Neuron (in vitro differentiated cells): ENCODE measurements at regions not wholly inside any gene's neighbourhood (a gene's known extent, or its start where the extent isn't known, plus 50 kb on each side); places are given as distances from the start of the nearest gene placed in this dataset.

Experiments used
- H2AFZ ChIP-seq: one replicate; pipeline ENCODE4 v1.6.1; 2013; ENCODE audit warnings: low read depth, mild to moderate bottlenecking, inconsistent platforms, low read length, moderate library complexity
- H3K27me3 ChIP-seq: one replicate; pipeline ENCODE4 v1.6.1; 2013; ENCODE audit warnings: low read length; ENCODE audit not compliant: insufficient read depth
- H3K36me3 ChIP-seq: one replicate; pipeline ENCODE4 v1.6.1; 2013; ENCODE audit warnings: low read length; ENCODE audit not compliant: insufficient read depth
- H3K4me1 ChIP-seq: one replicate; pipeline ENCODE4 v1.6.1; 2013; ENCODE audit warnings: low read length; ENCODE audit not compliant: insufficient read depth
- H3K4me3 ChIP-seq: 2 replicates; pipeline ENCODE4 v1.5.1; 2013; ENCODE audit warnings: mild to moderate bottlenecking, low read length, moderate library complexity
- H3K9me3 ChIP-seq: one replicate; pipeline ENCODE4 v1.6.1; 2013; ENCODE audit warnings: low read length

DNA sequence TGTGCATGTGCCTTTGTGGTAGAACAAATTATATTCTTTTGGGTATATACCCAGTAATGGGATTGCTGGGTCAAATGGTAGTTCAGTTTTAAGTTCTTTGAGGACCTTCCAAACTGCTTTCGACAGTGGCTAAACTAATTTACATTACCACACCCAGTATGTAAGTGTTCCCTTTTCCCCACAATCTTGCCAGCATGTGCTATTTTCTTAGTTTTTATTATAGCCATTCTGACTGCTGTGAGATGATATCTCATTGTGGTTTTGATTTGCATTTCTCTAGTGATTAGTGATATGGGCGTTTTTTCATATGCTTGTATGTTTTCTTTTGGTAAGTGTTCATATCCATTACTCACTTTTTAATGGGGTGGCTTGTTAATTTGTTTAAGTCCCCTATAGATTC is 251.6 kb upstream of the DEFB112 start:
- Histone ChIP-seq H3K9me3 (no peaks in the 10 kb centered on the region), H3K4me3 (no peak overlapping the region), H2AFZ (no peak overlapping the region), H3K4me1 (no peaks in the 10 kb centered on the region), H3K27me3 (no peaks in the 10 kb centered on the region), H3K36me3 (no peaks in the 10 kb centered on the region)

DNA sequence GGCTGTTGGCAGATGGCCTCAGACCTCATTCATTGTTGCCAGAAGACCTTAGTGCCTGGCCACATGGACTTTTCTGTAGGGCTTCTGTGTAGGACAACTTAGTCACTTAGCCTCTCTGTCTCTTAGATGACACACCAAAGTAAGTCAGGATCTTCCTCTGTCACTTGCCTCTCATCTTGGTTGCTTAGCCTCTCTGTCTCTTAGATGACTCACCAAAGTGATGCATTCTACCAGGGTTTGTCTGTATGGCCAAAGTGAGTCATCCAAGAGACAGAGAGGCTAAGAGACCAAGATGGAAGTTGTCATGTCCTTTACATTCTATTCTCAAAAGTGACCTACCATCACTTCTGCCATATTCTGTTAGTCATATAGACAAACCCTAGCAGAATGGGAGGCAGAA is 255.9 kb upstream of the DEFB112 start:
- Histone ChIP-seq H3K27me3 (no peaks in the 10 kb centered on the region), H3K4me3 (no peak overlapping the region), H3K4me1 (no peaks in the 10 kb centered on the region), H2AFZ (no peak overlapping the region), H3K36me3 (no peaks in the 10 kb centered on the region), H3K9me3 (no peaks in the 10 kb centered on the region)

DNA sequence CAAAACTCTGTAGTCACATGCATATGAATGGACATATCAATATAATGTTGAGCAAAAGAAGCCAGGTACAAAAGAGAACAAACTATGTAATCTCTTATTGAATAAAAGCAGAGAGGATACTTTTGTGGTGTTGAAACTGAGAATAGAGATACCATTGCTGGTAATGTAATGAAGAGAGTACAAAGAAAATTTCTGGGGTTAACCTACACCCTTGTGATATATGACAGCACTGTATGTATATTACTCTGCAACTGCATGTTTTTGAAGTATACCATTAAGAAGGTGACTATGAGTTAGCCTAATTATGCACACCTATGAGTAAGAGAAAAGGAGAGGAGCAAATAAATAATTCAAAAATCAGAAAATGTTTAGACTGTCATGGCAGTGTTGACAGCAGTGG is 268.8 kb upstream of the DEFB112 start:
- H2AFZ ChIP-seq, result no peak overlapping the region
- no peaks in the 10 kb centered on the region for H3K27me3 ChIP-seq
- no peaks in the 10 kb centered on the region for H3K9me3 ChIP-seq
- H3K4me1 ChIP-seq, result no peaks in the 10 kb centered on the region
- H3K36me3 ChIP-seq, result no peaks in the 10 kb centered on the region
- no peak overlapping the region for H3K4me3 ChIP-seq

DNA sequence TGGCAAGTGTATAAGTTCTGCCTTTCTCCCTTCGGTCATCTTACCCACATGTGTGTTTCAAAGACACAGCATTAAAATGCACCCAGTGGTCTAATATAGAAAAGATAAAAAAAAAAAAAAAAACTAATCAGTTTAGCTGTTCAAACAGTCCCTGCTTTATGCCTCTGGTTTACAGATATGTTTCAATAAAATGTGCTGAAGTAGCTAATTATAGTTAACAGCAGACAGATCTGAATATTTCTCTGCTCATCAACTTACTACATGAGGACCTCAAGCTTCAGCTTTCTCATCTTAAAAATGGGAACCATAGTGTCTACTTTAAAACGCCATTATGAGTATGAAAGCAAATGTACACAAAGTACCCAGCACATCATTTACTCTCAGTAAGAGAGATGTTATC is 280.6 kb upstream of the DEFB112 start:
- H3K4me1 ChIP-seq, result no peaks in the 10 kb centered on the region
- H3K27me3 ChIP-seq, result no peaks in the 10 kb centered on the region
- no peak overlapping the region for H2AFZ ChIP-seq
- H3K36me3 ChIP-seq, result no peaks in the 10 kb centered on the region
- no peaks in the 10 kb centered on the region for H3K9me3 ChIP-seq
- H3K4me3 ChIP-seq, result no peak overlapping the region

DNA sequence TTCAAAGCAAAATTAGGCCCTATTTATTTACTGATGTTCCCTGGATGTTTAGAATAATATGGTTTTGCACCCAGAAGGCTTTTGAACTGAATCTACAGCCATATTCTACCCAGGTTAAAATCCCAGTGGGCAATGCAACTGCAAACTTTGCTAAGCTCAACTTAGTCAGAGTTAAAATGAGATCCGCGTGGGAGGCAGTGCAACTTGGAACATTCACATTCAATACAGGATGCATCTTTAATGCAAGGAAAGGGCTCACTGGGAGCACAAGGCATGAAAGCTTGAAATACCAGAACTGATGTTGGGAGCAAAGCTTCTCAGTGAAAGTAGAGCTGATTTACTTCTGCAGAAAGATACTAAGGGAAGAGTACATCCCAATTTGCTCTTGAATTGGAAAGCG is 281.2 kb upstream of the DEFB112 start:
- Histone ChIP-seq H3K4me1 (no peaks in the 10 kb centered on the region), H2AFZ (no peak overlapping the region), H3K27me3 (no peaks in the 10 kb centered on the region), H3K36me3 (no peaks in the 10 kb centered on the region), H3K4me3 (no peak overlapping the region), H3K9me3 (no peaks in the 10 kb centered on the region)

DNA sequence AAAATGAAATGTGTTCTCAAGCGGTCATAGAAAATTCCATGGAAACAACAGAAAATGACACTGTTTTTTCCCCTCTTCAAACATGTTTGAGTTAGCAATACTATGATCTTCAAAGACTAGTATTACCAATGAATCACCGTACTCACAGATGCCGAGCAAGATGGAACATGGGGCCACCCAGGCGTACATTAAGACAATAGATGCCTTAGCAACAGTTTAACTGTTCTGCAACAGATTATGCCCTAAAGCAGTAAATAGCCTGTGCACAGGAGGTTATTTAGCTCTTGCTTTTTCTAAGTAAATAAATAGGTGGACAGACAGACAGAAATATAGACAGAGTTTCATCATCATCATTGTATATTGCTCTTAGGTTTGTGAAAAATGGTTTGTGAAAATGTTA is 284.0 kb upstream of the DEFB112 start:
- H3K27me3 ChIP-seq, result no peaks in the 10 kb centered on the region
- H3K4me1 ChIP-seq, result no peaks in the 10 kb centered on the region
- no peak overlapping the region for H3K4me3 ChIP-seq
- no peak overlapping the region for H2AFZ ChIP-seq
- H3K36me3 ChIP-seq, result no peaks in the 10 kb centered on the region
- H3K9me3 ChIP-seq, result no peaks in the 10 kb centered on the region

DNA sequence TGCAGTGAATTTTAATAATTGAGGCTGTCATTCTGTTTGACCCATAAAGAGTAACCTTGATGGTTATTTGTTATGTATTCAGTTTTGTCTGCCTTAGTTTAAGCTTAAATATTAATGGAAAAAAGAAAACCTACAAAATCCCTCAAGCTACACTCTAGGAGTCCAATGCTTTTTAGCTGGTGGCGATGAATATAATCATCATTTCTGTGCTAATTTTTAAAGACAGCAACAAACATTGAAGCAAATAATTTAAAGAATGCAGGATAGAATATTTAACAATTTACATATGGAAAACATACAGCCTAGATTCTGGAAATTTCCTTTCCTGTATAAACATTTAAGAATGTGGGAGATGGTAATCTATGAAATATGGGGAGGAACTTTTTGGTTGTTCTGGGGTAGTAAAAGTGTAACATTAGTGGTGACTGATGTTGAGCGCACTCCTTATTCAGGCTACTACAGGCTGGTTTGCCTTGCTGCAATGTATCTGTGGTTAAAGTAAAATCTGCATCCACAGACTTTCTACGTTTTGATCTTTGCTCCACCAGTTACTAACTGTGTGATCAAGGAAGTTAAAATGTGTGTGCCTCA is 287.9 kb upstream of the DEFB112 start:
- no peaks in the 10 kb centered on the region for H3K9me3 ChIP-seq
- no peaks in the 10 kb centered on the region for H3K27me3 ChIP-seq
- H3K4me3 ChIP-seq, result no peak overlapping the region
- H3K4me1 ChIP-seq, result no peaks in the 10 kb centered on the region
- no peak overlapping the region for H2AFZ ChIP-seq
- H3K36me3 ChIP-seq, result no peaks in the 10 kb centered on the region

DNA sequence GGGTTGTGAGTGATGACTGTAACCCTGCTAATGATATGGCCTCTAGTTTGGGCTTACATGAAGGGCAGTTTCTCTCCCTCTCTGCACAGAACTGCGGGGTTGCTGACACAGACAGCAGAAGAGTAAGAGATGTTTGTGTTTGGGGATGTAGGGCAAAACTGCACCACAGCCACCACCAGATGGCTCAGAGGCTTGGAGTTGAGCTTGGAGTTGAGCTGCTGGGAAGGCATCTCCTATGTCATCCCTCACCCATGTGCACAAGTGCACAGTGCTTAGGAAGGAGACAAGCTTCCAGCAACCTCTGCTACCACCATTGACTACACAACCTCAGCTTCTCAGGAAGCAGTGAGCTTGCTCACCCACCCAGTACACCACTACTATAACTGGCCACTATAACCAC is 303.9 kb upstream of the DEFB112 start:
- Histone ChIP-seq H3K4me1 (no peaks in the 10 kb centered on the region), H3K36me3 (no peaks in the 10 kb centered on the region), H3K27me3 (no peaks in the 10 kb centered on the region), H2AFZ (no peak overlapping the region), H3K9me3 (no peaks in the 10 kb centered on the region), H3K4me3 (no peak overlapping the region)

DNA sequence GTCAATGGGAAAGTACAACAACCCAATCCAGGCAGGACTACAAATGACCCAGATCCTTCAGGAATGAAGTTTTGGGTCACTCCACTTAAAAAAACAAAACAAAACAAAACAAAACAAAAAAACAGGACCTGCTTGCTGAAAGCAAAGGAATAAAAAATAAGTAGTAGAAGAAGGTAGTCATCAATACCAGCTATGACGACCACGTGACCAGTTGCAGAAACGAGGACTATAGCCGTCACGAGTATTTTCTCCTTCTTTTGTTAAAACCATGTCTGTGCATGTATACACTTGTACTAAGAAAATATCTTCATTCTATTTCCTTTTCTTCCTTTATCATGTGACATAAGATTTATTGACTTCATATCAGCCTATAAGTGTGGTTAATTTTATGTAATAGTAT is 308.4 kb upstream of the DEFB112 start:
- no peaks in the 10 kb centered on the region for H3K4me1 ChIP-seq
- no peak overlapping the region for H3K4me3 ChIP-seq
- H2AFZ ChIP-seq, result no peak overlapping the region
- no peaks in the 10 kb centered on the region for H3K9me3 ChIP-seq
- H3K36me3 ChIP-seq, result no peaks in the 10 kb centered on the region
- H3K27me3 ChIP-seq, result no peaks in the 10 kb centered on the region

DNA sequence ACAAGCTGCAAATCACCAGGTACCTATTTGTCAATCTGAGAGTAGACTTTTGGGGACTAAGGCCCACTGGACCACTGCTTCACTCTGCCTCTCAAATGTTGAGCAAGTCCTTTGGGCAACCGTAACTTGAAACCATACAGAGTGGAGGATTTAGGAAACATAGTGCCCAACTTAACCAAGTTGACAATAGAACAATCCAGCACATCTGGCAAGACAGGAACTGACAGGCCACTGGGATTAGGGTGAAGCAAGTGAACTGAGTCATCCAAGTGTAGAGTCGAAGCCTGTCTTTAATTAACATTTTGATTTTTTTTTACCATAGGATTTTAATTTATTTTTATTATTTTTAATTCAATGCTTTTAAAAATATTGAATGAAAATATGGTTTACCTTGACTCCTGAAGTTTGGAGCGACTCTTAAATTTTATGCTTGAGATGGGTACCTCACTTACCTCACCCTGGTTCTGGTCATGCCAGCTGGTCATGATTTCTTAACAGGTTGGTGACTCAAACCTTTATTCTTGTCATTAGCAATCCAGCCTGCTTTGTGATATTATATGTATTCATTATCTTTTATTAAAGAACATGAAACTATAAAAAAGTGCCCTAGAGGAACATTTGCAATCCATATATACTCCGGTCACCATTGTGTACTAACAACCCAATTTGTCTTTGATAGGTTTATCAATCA is 312.1 kb upstream of the DEFB112 start:
- H3K4me1 ChIP-seq, result no peaks in the 10 kb centered on the region
- no peak overlapping the region for H3K4me3 ChIP-seq
- no peaks in the 10 kb centered on the region for H3K27me3 ChIP-seq
- H3K36me3 ChIP-seq, result no peaks in the 10 kb centered on the region
- no peak overlapping the region for H2AFZ ChIP-seq
- H3K9me3 ChIP-seq, result no peaks in the 10 kb centered on the region

DNA sequence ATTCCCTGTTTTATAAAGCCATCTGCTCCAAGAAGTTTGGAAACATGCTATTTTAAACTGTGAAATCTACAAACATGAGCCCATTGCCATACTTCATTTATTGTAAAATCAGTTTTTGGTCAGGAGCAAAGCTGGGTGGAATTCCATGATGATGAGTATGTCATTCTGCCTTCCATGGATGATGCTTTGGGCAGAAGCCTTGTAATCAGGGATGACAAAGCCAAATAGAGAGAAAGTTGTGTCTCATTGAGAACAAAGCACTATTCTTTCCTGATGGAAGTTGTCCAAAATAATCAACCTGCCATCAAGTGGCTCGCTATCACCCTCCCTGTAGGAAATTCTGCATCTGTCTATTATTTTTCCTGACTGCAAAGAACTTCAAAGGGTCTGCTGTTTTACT is 313.0 kb upstream of the DEFB112 start:
- Histone ChIP-seq H3K9me3 (no peaks in the 10 kb centered on the region), H3K4me3 (no peak overlapping the region), H3K4me1 (no peaks in the 10 kb centered on the region), H3K27me3 (no peaks in the 10 kb centered on the region), H2AFZ (no peak overlapping the region), H3K36me3 (no peaks in the 10 kb centered on the region)

DNA sequence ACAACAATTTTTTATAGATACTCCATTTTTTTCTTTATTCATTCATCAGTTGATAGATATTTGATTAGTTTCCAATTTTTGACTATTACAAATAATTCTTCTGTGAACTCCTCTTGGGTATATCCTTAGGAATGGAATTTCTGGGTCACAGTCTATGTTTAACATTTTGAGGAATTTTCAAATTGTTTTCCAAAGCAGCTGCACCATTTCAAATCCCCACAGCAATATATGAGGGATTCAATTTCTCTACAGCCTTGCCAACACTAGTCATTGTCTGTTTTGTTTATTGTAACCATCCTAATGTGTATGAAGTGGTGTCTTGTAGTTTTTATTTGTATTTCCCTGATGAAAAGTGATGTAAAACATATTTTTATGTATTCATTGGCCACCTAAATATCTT is 320.3 kb upstream of the DEFB112 start:
- Histone ChIP-seq H3K4me1 (no peaks in the 10 kb centered on the region), H3K9me3 (no peaks in the 10 kb centered on the region), H3K27me3 (no peaks in the 10 kb centered on the region), H2AFZ (no peak overlapping the region), H3K36me3 (no peaks in the 10 kb centered on the region), H3K4me3 (no peak overlapping the region)

DNA sequence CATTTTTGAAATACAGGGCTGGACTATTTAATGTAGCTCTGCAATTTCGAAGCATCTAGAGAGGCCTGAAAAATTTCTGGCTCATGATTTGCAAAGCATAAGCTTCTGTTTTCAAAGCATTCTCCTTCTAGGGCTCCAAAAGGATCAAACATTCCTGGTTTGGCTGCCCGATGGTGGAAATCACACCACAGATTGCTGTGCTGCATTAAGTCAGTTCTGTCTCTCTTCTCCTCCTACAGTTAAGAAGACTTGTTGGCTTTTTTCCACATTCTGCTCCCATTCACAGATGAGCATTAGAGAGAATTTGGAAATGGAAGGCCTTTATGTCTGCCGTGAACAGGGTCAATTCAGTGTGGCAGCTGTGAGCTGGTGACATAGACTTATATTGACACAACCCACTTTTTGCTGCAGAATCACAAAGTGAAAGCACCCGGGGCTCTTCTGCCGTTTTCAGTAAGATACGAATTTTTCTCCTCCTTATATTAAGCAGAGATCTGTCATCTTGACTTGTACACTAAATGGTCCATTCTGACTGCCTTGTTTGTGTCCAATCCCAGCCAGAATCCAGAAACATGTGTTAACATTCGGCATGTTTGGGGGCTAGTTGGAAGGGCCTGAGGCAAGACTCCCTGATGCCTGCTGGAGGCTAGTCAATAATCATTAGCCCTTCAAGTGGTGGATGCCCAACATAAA is 330.8 kb upstream of the DEFB112 start:
- Histone ChIP-seq H2AFZ (no peak overlapping the region), H3K27me3 (no peaks in the 10 kb centered on the region), H3K36me3 (no peaks in the 10 kb centered on the region), H3K4me1 (no peaks in the 10 kb centered on the region), H3K4me3 (no peak overlapping the region), H3K9me3 (no peaks in the 10 kb centered on the region)

DNA sequence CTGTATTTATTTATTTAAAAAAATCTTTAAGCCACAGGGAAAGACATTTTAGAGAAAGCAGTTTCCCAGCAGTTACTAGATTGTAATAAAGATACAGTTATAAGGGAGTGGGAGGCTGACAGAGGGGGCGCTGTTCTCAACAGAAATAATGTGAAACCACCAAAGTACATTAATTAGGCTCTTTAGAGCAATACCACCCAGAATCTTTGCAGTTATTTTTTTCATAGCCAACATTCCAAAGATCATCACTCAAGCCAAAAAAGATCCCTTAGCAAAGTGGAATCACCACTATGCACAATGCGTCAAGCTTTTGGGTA is 331.3 kb upstream of the DEFB112 start:
- Histone ChIP-seq H3K4me3 (no peak overlapping the region), H3K36me3 (no peaks in the 10 kb centered on the region), H3K4me1 (no peaks in the 10 kb centered on the region), H3K27me3 (no peaks in the 10 kb centered on the region), H3K9me3 (no peaks in the 10 kb centered on the region), H2AFZ (no peak overlapping the region)
